ENCODE measurements at regions not wholly inside any gene's neighbourhood (a gene's known extent, or its start where the extent isn't known, plus 50 kb on each side); places are given as distances from the start of the nearest gene placed in this dataset.

DNA sequence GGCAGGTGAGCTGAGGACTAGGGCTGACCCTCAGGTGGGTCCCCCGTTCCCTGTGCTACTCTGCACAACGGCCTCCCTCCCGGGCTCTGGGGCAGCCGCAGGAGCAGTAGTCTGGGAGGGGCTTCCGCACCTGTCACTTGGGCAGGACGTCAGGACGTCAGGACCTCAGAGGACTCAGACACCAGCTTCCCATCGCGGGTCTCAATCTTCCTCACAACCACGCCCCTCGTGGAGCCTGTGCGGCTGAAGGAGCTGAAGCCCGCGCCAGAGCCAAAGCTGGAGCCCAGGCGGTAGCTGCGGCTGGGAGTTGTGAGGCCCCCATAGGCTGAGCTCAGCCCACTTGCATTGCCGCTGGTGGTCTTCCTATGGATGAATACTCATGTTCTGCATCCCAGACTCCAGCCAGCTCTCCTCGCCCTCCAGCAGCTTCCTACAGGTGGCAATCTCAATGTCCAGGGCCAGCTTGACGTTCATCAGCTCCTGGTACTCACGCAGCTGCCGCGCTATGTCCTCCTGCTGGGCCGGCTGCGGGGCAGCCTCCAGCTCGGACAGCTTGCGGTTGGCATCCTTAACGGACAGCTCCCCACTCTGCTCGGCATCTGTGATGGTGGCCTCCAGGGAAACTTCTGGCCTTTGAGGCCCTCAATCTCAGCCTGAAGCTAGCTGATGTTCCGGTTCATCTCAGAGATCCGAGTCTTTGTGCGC lies 381.4 kb upstream of the RGMB start:
- TF ChIP-seq, protein P1, sequence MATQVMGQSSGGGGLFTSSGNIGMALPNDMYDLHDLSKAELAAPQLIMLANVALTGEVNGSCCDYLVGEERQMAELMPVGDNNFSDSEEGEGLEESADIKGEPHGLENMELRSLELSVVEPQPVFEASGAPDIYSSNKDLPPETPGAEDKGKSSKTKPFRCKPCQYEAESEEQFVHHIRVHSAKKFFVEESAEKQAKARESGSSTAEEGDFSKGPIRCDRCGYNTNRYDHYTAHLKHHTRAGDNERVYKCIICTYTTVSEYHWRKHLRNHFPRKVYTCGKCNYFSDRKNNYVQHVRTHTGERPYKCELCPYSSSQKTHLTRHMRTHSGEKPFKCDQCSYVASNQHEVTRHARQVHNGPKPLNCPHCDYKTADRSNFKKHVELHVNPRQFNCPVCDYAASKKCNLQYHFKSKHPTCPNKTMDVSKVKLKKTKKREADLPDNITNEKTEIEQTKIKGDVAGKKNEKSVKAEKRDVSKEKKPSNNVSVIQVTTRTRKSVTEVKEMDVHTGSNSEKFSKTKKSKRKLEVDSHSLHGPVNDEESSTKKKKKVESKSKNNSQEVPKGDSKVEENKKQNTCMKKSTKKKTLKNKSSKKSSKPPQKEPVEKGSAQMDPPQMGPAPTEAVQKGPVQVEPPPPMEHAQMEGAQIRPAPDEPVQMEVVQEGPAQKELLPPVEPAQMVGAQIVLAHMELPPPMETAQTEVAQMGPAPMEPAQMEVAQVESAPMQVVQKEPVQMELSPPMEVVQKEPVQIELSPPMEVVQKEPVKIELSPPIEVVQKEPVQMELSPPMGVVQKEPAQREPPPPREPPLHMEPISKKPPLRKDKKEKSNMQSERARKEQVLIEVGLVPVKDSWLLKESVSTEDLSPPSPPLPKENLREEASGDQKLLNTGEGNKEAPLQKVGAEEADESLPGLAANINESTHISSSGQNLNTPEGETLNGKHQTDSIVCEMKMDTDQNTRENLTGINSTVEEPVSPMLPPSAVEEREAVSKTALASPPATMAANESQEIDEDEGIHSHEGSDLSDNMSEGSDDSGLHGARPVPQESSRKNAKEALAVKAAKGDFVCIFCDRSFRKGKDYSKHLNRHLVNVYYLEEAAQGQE (IDR thresholded peaks at IDR 0.05; ENCODE audit: insufficient replicate concordance, low read depth) = no peak
- TF ChIP-seq, protein P2, sequence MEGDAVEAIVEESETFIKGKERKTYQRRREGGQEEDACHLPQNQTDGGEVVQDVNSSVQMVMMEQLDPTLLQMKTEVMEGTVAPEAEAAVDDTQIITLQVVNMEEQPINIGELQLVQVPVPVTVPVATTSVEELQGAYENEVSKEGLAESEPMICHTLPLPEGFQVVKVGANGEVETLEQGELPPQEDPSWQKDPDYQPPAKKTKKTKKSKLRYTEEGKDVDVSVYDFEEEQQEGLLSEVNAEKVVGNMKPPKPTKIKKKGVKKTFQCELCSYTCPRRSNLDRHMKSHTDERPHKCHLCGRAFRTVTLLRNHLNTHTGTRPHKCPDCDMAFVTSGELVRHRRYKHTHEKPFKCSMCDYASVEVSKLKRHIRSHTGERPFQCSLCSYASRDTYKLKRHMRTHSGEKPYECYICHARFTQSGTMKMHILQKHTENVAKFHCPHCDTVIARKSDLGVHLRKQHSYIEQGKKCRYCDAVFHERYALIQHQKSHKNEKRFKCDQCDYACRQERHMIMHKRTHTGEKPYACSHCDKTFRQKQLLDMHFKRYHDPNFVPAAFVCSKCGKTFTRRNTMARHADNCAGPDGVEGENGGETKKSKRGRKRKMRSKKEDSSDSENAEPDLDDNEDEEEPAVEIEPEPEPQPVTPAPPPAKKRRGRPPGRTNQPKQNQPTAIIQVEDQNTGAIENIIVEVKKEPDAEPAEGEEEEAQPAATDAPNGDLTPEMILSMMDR (IDR thresholded peaks at IDR 0.05; ENCODE audit: insufficient read depth, low read length) = no peak
- TF ChIP-seq GABPA (IDR thresholded peaks at IDR 0.05; ENCODE audit: low read depth) = no peak
